Ishikawa (cell line): ENCODE measurements at regions not wholly inside any gene's neighbourhood (a gene's known extent, or its start where the extent isn't known, plus 50 kb on each side); places are given as distances from the start of the nearest gene placed in this dataset.

ENCODE experiments used
- CEBPB ChIP-seq: IDR thresholded peaks from 2 replicates; pipeline ENCODE4 v1.6.1; 2012
- CREB1 ChIP-seq: IDR thresholded peaks from 2 replicates; pipeline ENCODE4 v1.6.1; 2012; ENCODE audit warnings: low read depth
- EP300 ChIP-seq: IDR thresholded peaks from 2 replicates; pipeline ENCODE4 v1.6.1; 2012; ENCODE audit warnings: borderline replicate concordance
- MAX ChIP-seq: IDR thresholded peaks from 2 replicates; pipeline ENCODE4 v1.6.1; 2012
- RAD21 ChIP-seq: IDR thresholded peaks from 2 replicates; pipeline ENCODE4 v1.6.1; 2012; ENCODE audit warnings: low read depth
- REST ChIP-seq: IDR thresholded peaks from 2 replicates; pipeline ENCODE4 v1.6.1; 2012; ENCODE audit warnings: low read depth, mild to moderate bottlenecking
- TAF1 ChIP-seq: IDR thresholded peaks from 2 replicates; pipeline ENCODE4 v1.6.1; 2012; ENCODE audit warnings: low read depth, mild to moderate bottlenecking
- TCF12 ChIP-seq: IDR thresholded peaks from 2 replicates; pipeline ENCODE4 v1.6.1; 2012; ENCODE audit warnings: low read depth
- YY1 ChIP-seq: IDR thresholded peaks from 2 replicates; pipeline ENCODE4 v1.6.1; 2012; ENCODE audit warnings: low read depth

- TF ChIP-seq EP300 (no peak), RAD21 (no peak), TAF1 (no peak), YY1 (no peak), CEBPB (no peak), REST (no peak), CREB1 (no peak), TCF12 (no peak), MAX (no peak)
Measured at GRCh38 chr12:85489194-85489593, 209.2 kb downstream of the ALX1 start.
